Activated naive CD4-positive, alpha-beta T cell treated with anti-CD3 and anti-CD28 coated beads, Interleukin-2, amount 10 ng/mL, durations not matched to agents 7 days and 5 days (primary cell): ENCODE measurements at regions not wholly inside any gene's neighbourhood (a gene's known extent, or its start where the extent isn't known, plus 50 kb on each side); places are given as distances from the start of the nearest gene placed in this dataset.

Experiments used
- CTCF ChIA-PET: fragments of 350-600 bp; sonication (Branson Sonifier 250); formaldehyde crosslinking; loops from one replicate; lab custom pipeline; 2021; ENCODE audit warnings: antibody characterized with exemption; lab: Charles Lee
- DNase-seq: peaks from one replicate; pipeline ENCODE4 v3.0.0-alpha.2; 2020
- H3K27ac Mint-ChIP-seq: one replicate; pipeline ENCODE4 v1.8.0; 2021; ENCODE audit warnings: mild to moderate bottlenecking, moderate library complexity, mixed read lengths
- H3K27me3 Mint-ChIP-seq: one replicate; pipeline ENCODE4 v1.8.0; 2021; ENCODE audit warnings: mild to moderate bottlenecking, mixed read lengths
- H3K36me3 Mint-ChIP-seq: one replicate; pipeline ENCODE4 v1.8.0; 2021; ENCODE audit warnings: mixed read lengths
- H3K4me1 Mint-ChIP-seq: one replicate; pipeline ENCODE4 v1.8.0; 2021; ENCODE audit warnings: mixed read lengths
- H3K4me3 Mint-ChIP-seq: one replicate; pipeline ENCODE4 v1.8.0; 2021; ENCODE audit warnings: mild to moderate bottlenecking, moderate library complexity, mixed read lengths
- H3K9me3 Mint-ChIP-seq: one replicate; pipeline ENCODE4 v1.8.0; 2021; ENCODE audit warnings: mixed read lengths

DNA sequence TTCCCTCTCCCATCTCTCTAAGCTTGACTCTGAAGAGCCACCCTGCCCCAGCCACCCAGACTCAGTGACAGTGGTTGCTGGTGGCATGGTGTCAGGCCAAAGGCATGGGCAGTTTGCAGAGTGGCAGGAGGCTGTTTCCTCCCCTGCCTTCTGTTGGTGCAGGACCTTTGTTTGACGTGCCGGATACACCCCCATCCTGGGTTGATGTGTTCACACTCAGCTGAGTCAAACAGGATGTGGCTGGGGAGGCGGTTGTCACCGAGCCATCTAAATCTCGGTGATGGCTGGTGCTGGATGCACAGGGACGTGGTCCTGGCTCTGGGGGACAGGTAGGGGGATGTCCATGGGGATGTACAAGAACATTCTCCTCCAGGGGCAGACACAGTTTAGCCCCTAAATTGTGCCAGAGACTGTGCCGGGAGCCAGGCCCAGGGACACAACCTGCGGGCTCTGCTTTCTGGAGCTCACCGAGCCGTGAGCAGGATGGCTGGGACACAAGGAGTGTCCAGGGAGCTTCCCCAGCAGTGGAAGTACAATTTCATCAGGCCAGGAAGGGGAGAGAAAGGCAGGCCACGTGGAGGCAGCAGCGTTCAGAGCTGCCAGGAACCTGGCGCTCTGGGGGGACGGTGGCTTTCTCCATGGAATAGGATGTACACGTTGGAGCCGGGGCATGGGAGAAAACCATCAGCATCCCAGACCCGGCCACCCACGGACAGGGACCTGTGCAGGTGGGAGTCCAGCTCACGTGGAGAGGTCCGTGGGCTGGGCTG is 264.2 kb downstream of the SEC14L1 start:
- Mint-ChIP-seq H3K27ac (peak overlapping the region; percentile 96), H3K4me1 (peaks cover 99% of the 10 kb centered on the region), H3K9me3 (no peaks in the 10 kb centered on the region), H3K27me3 (no peaks in the 10 kb centered on the region), H3K36me3 (peaks cover 79% of the 10 kb centered on the region), H3K4me3 (peak overlapping the region; percentile 85)
- CTCF ChIA-PET, result interaction anchor here (0.6 to 3.5 kb wide), 6 partner anchors 15 to 90 kb away, joined by 3 to 14 read pairs (median 6); no protein-coding TSS in a partner anchor
- DNase-seq, result peak; percentile 91

DNA sequence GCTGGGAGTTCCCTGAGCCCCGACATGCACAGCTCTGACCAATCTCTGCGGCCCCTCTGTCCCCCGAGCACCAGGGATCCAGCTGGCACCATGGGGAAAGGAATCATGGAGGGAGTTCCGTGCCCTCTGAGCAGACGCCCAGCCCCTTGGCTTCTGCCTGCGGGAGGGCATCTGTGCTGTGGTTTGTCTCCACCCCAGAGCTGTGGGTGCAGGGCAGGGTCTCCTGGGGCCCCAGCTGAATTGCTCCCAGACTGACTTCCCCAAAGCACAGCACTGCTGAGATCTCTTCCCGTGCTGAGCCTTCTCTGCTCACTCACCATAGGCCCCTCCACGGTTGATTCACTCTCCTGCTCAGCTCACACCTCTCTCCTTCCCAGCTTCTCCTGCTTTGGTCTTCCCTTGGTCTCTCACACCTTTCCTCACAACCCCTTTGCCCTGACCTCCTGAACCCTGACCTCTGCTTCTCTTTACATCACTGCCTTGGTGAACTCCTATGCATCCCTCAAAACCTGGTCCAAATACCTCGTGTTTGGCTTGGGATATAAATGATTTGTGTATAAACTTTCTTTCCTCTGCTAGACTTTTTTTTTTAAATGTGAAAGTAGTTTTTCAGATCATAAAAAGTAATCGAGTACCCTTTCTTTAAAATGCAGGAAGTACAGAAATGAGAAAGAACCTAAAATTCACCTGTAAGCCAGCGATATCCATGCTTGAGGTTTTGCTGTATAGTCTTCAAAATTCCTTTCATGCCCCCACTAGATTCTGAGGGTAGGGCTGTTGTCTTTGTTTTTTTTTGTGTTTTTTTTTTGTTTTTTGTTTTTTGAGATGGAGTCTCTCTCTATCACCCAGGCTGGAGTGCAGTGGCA is 265.3 kb downstream of the SEC14L1 start:
- CTCF ChIA-PET, result interaction anchor here (0.6 to 3.5 kb wide), 6 partner anchors 13 to 89 kb away, joined by 3 to 14 read pairs (median 6); no protein-coding TSS in a partner anchor
- Mint-ChIP-seq H3K27me3 (no peaks in the 10 kb centered on the region), H3K4me1 (peaks cover 99% of the 10 kb centered on the region), H3K36me3 (peaks cover 77% of the 10 kb centered on the region), H3K9me3 (no peaks in the 10 kb centered on the region), H3K4me3 (peak overlapping the region; percentile 85), H3K27ac (peak overlapping the region; percentile 96)
- DNase-seq, result no peak

DNA sequence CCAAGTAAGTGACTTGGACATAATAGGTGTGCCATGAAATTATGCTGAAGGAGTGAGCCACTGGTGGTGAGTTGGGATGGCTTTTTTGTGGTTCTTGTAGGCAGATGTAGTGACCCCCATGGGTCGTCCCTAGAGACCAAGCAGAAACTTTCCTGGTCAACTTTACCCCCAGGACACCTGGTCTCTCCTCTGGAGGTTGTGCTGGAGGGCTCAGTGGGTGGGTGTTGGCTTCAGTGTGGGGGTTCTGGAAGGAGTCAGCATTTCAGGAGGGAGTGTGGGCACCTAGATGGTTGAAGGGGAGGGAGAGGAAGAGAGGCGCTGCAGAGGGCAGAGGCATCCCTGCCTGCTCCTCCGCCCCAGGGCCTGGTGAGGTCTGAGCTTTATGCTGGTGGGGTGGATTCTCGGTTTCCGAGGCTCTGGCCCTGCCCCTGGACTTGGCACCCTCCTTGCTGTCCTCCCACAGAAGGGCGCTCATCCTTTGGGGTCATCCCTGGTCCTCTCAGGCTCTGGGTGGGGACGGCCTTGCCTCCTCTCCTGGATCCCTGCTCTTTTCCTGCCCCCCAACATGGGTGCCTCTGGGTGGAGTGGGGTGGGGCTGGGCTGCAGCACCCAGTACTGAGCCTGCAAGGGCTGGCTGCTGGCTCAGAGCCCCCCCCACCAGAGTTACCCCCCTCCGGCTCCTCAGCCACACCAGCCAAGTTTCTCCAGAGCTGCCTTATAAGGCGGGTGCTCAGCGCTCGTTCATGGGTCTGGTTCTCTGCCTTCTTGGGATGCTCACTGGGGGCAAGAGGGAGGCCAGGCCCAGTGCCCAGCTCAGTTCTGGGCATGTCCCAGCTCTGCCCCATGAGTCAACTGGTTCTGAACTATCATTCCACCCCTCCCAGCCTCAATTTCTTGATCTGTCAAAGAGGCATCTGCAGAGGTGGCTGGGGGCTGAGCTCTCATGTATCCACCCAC is 266.8 kb downstream of the SEC14L1 start:
- CTCF ChIA-PET, result interaction anchor here (3.5 kb wide), 1 partner anchor 23 kb away, joined by 14 read pairs; no protein-coding TSS in a partner anchor
- peaks cover 76% of the 10 kb centered on the region for H3K36me3 Mint-ChIP-seq

DNA sequence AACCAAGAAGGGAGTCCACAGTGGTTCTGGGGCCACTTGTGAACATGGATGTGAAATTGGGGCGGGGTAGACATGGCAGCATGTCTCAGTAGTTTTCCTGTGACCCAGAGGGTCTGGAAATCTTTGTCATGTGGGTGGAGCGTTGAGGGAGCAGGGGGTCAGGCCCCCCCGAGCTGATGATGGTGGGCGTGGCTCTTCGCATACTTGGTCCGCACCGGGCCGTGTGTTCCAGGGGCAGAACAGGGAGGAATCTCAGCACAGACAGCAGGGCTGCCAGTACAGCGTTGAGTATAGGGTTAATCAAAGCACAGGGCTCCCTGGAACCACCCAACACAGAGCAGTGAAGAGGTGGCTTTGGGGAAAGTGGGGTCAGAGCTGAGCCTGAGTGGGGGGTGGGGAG is 267.5 kb downstream of the SEC14L1 start:
- peaks cover 76% of the 10 kb centered on the region for H3K36me3 Mint-ChIP-seq
- peak overlapping the region; percentile 83 for H3K27ac Mint-ChIP-seq
- peaks cover 98% of the 10 kb centered on the region for H3K4me1 Mint-ChIP-seq
- CTCF ChIA-PET, result no interaction called here
- no peaks in the 10 kb centered on the region for H3K27me3 Mint-ChIP-seq
- no peak for DNase-seq
- no peaks in the 10 kb centered on the region for H3K9me3 Mint-ChIP-seq
- H3K4me3 Mint-ChIP-seq, result peak overlapping the region; percentile 33

More for the DNA sequence above, 266.8 kb downstream of the SEC14L1 start:
- Mint-ChIP-seq H3K27me3 (no peaks in the 10 kb centered on the region), H3K4me1 (peaks cover 98% of the 10 kb centered on the region), H3K9me3 (no peaks in the 10 kb centered on the region), H3K4me3 (peak overlapping the region; percentile 35), H3K27ac (peak overlapping the region; percentile 83)
- no peak for DNase-seq

DNA sequence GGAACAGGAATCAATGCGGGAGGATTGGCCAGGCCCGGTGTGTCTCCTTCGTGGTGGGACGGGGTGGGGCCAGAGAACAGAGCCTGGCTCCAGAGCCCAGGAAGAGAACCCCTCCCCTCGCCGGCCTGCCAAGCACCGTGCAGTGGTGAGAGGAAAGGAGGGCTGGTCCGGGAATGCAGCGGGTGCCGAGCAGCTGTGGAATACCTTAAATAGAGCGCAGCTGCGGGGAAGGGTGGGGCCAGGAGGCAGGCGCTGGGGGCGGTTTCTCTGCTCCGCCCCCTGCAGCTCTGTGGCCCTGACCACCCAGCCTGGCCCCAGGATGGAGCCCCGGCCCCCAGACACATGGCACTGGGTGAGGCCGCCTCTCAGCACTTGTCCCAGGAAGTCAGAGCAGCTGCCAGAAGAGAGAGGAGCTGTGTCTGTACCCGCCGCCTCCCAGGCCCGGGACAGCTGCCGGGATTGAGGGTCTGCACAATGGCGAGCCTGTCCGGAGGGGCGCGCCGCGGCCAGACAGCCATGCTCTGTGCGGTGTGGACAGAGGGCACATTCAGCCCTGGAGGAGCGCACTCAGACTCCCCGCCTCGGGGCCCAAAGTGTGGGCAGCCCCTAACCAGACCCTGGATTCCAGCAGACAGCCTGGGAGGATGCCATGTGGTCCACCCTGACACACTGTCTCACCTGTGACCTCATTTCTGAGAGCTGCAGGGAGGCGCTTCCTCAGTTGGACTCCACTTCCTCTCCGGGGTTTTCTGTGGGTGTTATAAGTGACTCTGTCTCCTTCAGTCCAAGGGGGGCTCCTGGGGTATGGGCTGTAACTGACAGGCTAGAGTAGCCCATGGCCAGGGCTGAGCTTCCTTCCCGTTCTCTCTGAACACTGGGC is 268.8 kb downstream of the SEC14L1 start:
- H3K27ac Mint-ChIP-seq, result peak overlapping the region; percentile 84
- peaks cover 91% of the 10 kb centered on the region for H3K4me1 Mint-ChIP-seq
- H3K9me3 Mint-ChIP-seq, result no peaks in the 10 kb centered on the region
- peak overlapping the region; percentile 58 for H3K4me3 Mint-ChIP-seq
- H3K36me3 Mint-ChIP-seq, result peaks cover 70% of the 10 kb centered on the region
- no peaks in the 10 kb centered on the region for H3K27me3 Mint-ChIP-seq
- peak; percentile 56 for DNase-seq
- CTCF ChIA-PET, result interaction anchor here (0.8 to 3.6 kb wide), 3 partner anchors 9 to 77 kb away, joined by 4 to 17 read pairs (median 11); no protein-coding TSS in a partner anchor

DNA sequence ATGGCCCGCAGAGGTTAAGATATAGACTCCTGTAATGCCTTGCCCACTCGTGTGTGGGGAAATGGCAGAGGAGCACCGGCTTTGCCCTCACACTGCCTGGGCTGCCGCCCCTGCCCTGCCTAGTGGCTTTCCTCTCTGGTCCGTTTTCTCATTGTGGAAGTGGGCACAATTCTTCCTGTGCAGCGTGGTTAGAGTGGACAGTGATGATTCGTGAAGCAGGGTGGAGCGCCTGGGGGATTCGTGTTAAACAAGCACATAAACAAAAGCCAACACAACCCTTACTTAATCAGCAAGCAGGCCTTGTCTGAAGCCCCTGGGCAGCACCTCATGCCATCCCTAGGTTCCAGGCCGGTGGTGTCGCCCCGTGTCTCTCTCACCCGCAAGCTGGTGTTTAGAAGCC is 269.7 kb downstream of the SEC14L1 start:
- DNase-seq, result no peak
- CTCF ChIA-PET, result interaction anchor here (0.8 to 3.6 kb wide), 3 partner anchors 10 to 78 kb away, joined by 4 to 17 read pairs (median 11); no protein-coding TSS in a partner anchor
- Mint-ChIP-seq H3K36me3 (peaks cover 63% of the 10 kb centered on the region), H3K4me3 (peak overlapping the region; percentile 2), H3K4me1 (peaks cover 86% of the 10 kb centered on the region), H3K27me3 (no peaks in the 10 kb centered on the region), H3K9me3 (no peaks in the 10 kb centered on the region), H3K27ac (peak overlapping the region; percentile 84)

DNA sequence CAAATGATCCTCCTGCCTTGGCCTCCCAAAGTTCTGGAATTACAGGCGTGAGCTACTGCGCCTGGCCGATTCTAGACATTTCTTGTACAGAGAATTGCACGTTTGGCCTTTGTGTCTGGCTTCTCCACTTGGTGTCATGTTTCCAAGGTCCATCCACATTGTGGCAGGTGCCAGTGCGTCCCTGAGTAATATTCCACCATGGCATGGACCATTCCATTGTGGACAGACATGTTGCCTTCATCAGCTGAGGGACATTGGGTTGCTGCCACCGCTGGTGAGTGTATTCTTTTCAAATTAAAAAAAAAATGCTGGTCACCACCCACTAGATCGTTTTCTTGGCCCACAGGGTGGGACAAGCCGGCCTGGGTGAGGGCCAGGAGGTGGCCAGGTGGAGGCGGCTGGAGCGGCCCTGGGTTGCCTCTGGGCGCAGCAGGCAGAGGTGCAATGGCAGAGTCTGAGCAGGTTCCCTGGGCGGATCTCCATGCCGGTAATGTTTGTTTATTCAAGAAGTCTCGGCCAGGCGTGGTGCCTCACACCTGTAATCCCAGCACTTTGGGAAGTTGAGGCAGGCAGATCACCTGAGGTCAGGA is 274.1 kb downstream of the SEC14L1 start:
- DNase-seq, result no peak
- CTCF ChIA-PET, result interaction anchor here (1.7 kb wide), 1 partner anchor 14 kb away, joined by 6 read pairs; no protein-coding TSS in a partner anchor
- Mint-ChIP-seq H3K36me3 (peaks cover 51% of the 10 kb centered on the region), H3K27me3 (no peaks in the 10 kb centered on the region), H3K27ac (no peak overlapping the region), H3K4me1 (peaks cover 76% of the 10 kb centered on the region), H3K9me3 (no peaks in the 10 kb centered on the region), H3K4me3 (no peak overlapping the region)

DNA sequence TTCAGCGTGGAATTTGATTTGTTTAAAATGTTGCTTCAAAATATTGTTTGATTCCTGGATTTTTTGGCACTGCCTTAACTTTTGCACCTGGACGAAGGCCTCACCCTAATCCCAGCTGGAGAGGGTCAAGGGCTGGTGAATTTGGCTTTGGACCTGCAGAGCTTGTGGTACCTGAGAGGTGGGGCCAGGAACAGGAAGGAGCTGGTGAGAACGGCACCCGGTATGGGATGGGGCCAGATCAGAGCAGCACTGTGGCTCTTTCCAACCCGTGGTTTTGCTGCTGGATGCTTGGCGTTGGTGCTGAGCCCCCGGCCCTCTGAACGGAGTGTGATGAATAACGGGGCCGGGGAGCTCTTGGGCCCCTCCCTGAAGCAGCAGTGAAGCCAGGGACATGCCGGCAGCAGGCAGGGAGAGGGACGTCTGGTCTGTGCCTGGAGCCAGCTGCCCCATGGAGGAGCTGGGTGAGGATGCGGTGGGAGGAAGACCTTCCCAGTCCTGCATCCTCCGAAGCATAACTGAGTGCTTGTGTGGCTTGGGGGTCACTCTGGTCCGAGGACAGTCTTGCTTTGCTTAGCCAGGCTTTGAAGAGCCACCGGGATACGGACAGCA is 275.4 kb downstream of the SEC14L1 start:
- CTCF ChIA-PET, result interaction anchor here (1.5 kb wide), 1 partner anchor 15 kb away, joined by 5 read pairs; no protein-coding TSS in a partner anchor
- H3K9me3 Mint-ChIP-seq, result no peaks in the 10 kb centered on the region
- H3K4me3 Mint-ChIP-seq, result no peak overlapping the region
- peaks cover 76% of the 10 kb centered on the region for H3K4me1 Mint-ChIP-seq
- peaks cover 50% of the 10 kb centered on the region for H3K36me3 Mint-ChIP-seq
- H3K27me3 Mint-ChIP-seq, result no peaks in the 10 kb centered on the region
- DNase-seq, result no peak
- H3K27ac Mint-ChIP-seq, result peak overlapping the region; percentile 62

DNA sequence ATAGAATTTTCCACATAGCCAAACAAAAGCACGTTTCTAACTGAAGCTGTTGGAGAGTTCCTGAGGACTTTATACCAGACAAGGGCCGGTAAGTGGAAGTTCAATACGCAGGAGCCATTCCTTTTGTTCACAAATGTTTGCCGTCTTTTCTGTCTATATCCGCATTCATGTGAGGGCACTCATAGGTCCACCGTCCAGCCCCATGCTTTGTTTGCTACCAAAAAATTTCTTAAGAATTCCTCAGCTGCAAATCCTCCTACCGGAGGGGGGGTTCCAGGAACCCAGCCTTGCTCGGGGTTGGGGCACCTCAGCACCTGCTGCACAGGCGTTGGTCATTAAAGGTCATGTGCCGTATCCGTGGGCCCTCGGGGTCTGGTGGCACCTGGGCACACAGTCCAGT is 276.8 kb downstream of the SEC14L1 start:
- Mint-ChIP-seq H3K9me3 (no peaks in the 10 kb centered on the region), H3K27me3 (no peaks in the 10 kb centered on the region), H3K4me3 (no peak overlapping the region), H3K4me1 (peaks cover 75% of the 10 kb centered on the region), H3K27ac (no peak overlapping the region), H3K36me3 (peaks cover 46% of the 10 kb centered on the region)
- DNase-seq, result no peak
- CTCF ChIA-PET, result interaction anchor here (1.4 kb wide), 1 partner anchor 11 kb away, joined by 4 read pairs; no protein-coding TSS in a partner anchor

DNA sequence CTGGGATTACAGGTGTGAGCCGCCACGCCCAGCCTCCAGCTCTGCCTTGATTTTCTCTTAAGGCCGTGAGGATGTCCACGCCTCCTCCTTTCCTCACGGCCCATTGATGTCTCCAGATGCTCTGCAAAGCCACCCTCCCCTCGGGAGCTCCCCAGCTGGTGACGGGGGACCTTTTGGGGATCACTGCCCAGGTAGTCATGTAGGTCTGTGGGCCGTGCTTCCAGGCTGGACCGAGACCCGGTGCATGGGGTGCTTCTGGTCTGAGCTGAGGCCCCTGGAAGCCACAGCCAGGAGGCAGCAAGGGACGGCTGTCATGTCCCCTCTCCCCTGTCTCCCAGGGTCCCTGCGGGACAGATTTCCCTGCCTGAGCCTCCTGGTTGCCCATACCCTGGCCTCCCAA is 277.8 kb downstream of the SEC14L1 start:
- peaks cover 71% of the 10 kb centered on the region for H3K4me1 Mint-ChIP-seq
- H3K27me3 Mint-ChIP-seq, result no peaks in the 10 kb centered on the region
- H3K27ac Mint-ChIP-seq, result no peak overlapping the region
- no peaks in the 10 kb centered on the region for H3K9me3 Mint-ChIP-seq
- no peak overlapping the region for H3K4me3 Mint-ChIP-seq
- CTCF ChIA-PET, result interaction anchor here (1.1 to 1.4 kb wide), 4 partner anchors 10 to 30 kb away, joined by 3 to 6 read pairs (median 4); no protein-coding TSS in a partner anchor
- H3K36me3 Mint-ChIP-seq, result peaks cover 39% of the 10 kb centered on the region
- DNase-seq, result no peak

DNA sequence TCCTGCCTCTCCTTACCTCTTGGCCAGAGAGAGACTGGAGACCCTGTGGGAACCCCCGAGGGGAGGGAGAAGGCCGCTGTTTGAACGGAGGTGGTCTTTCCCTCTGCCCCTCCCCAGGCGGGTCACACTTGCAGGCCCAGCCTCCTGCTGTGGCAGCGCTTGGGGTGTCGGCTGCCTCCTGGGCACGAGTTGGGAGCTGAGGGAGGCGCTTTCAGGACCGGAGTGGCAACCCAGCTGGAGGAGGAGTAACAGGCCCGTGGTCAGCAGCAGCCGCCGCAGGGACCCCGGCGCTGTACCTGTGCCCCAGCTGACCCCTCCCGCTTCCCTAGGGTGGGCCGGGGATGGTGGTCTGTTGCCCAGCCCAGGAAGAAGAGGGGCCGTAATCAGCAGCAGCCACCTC is 278.3 kb downstream of the SEC14L1 start:
- CTCF ChIA-PET, result interaction anchor here (0.7 to 1.4 kb wide), 5 partner anchors 10 to 31 kb away, joined by 3 to 6 read pairs (median 4); no protein-coding TSS in a partner anchor
- H3K36me3 Mint-ChIP-seq, result peaks cover 39% of the 10 kb centered on the region

More for the DNA sequence above, 278.3 kb downstream of the SEC14L1 start:
- H3K27ac Mint-ChIP-seq, result no peak overlapping the region
- no peaks in the 10 kb centered on the region for H3K27me3 Mint-ChIP-seq
- H3K4me1 Mint-ChIP-seq, result peaks cover 73% of the 10 kb centered on the region
- no peak for DNase-seq
- H3K9me3 Mint-ChIP-seq, result no peaks in the 10 kb centered on the region
- H3K4me3 Mint-ChIP-seq, result no peak overlapping the region
